Neural cell (in vitro differentiated cells): ENCODE measurements at regions not wholly inside any gene's neighbourhood (a gene's known extent, or its start where the extent isn't known, plus 50 kb on each side); places are given as distances from the start of the nearest gene placed in this dataset.
"Not testable (repeated sequence)": the region's sequence is repeated elsewhere in the genome, so short reads cannot be mapped to it uniquely, and the experiment has no call there.

Experiments used
- H2AFZ ChIP-seq: fragments of 200-600, 300-800 bp; sonication (generic), shearing (Covaris generic); 2 replicates; pipeline ENCODE4 v1.6.0; 2014; ENCODE audit warnings: low read depth, mild to moderate bottlenecking, antibody characterized with exemption, low read length, moderate library complexity
- H3F3A ChIP-seq: fragments of 200-600 bp; shearing (Covaris generic); 2 replicates; pipeline ENCODE4 v1.6.1; 2016; ENCODE audit warnings: mild to moderate bottlenecking, moderate library complexity, mixed read lengths, antibody characterized with exemption, low read length; ENCODE audit not compliant: insufficient read depth, poor library complexity, severe bottlenecking
- H3K27ac ChIP-seq: fragments of 200-600, 300-800 bp; sonication (generic), shearing (Covaris generic); 2 replicates; pipeline ENCODE4 v1.5.1; 2014; ENCODE audit warnings: mild to moderate bottlenecking, low read length, moderate library complexity
- H3K27me3 ChIP-seq: fragments of 300-800, 200-600 bp; sonication (generic), shearing (Covaris generic); 2 replicates; pipeline ENCODE4 v1.6.0; 2014; ENCODE audit warnings: mild to moderate bottlenecking, low read depth, low read length, moderate library complexity; ENCODE audit not compliant: insufficient read depth
- H3K36me3 ChIP-seq: fragments of 300-800, 200-600 bp; sonication (generic), shearing (Covaris generic); 2 replicates; pipeline ENCODE4 v1.5.1; 2014; ENCODE audit warnings: mild to moderate bottlenecking, antibody characterized with exemption, low read length, moderate library complexity; ENCODE audit not compliant: insufficient read depth
- H3K4me2 ChIP-seq: fragments of 300-800, 200-600 bp; sonication (generic), shearing (Covaris generic); 2 replicates; pipeline ENCODE4 v1.6.0; 2014; ENCODE audit warnings: mild to moderate bottlenecking, low read length
- H3K4me3 ChIP-seq: fragments of 300-800, 200-600 bp; sonication (generic), shearing (Covaris generic); 2 replicates; pipeline ENCODE4 v1.5.1; 2014; ENCODE audit warnings: mild to moderate bottlenecking, low read length, moderate library complexity
- H3K79me2 ChIP-seq: fragments of 200-600 bp; shearing (Covaris generic); replicated peaks from 2 replicates; pipeline ENCODE4 v1.6.0; 2014; ENCODE audit warnings: mild to moderate bottlenecking, low read length, moderate library complexity; ENCODE audit not compliant: insufficient read depth
- H3K9ac ChIP-seq: fragments of 300-800, 200-600 bp; sonication (generic), shearing (Covaris generic); 2 replicates; pipeline ENCODE4 v1.6.1; 2016; ENCODE audit warnings: mild to moderate bottlenecking, low read length, mixed read lengths
- H3K9me2 ChIP-seq: fragments of 200-600 bp; shearing (Covaris generic); 2 replicates; pipeline ENCODE4 v1.6.1; 2016; ENCODE audit warnings: mild to moderate bottlenecking, low read length, mixed read lengths; ENCODE audit not compliant: insufficient read depth
- H3K9me3 ChIP-seq: fragments of 200-600, 300-800 bp; sonication (generic), shearing (Covaris generic); 2 replicates; pipeline ENCODE4 v1.6.1; 2016; ENCODE audit warnings: mild to moderate bottlenecking, mixed run types, low read length, moderate library complexity, mixed read lengths
- H4K20me1 ChIP-seq: fragments of 200-600 bp; shearing (Covaris generic); 2 replicates; pipeline ENCODE4 v1.6.1; 2016; ENCODE audit warnings: mild to moderate bottlenecking, mixed run types; ENCODE audit not compliant: insufficient read depth
- CTCF ChIP-seq: fragments of 450-650 bp; IDR thresholded peaks from 2 replicates; pipeline ENCODE4 v1.5.1; 2014; ENCODE audit warnings: antibody characterized with exemption, mild to moderate bottlenecking, moderate library complexity; ENCODE audit not compliant: poor library complexity, severe bottlenecking
- EP300 ChIP-seq: fragments of 450-650 bp; conservative IDR thresholded peaks from 2 replicates; pipeline ENCODE4 v1.6.1; 2014; ENCODE audit warnings: antibody characterized with exemption, mild to moderate bottlenecking, moderate library complexity; ENCODE audit not compliant: poor library complexity, severe bottlenecking
- EZH2 ChIP-seq: fragments of 200-600, 300-800 bp; shearing (Covaris generic), sonication (generic); IDR thresholded peaks from 2 replicates; pipeline ENCODE4 v1.6.1; 2014; ENCODE audit warnings: antibody characterized with exemption, low read length, borderline replicate concordance, mild to moderate bottlenecking; ENCODE audit not compliant: insufficient read depth, poor library complexity, severe bottlenecking
- MXI1 ChIP-seq: fragments of 450-650 bp; conservative IDR thresholded peaks from 2 replicates; pipeline ENCODE4 v1.6.1; 2014; ENCODE audit warnings: antibody characterized with exemption, mild to moderate bottlenecking; ENCODE audit not compliant: poor library complexity, severe bottlenecking
- POLR2AphosphoS5 ChIP-seq: IDR thresholded peaks from 2 replicates; pipeline ENCODE4 v1.6.1; 2012
- RAD21 ChIP-seq: fragments of 450-650 bp; conservative IDR thresholded peaks from 2 replicates; pipeline ENCODE4 v1.6.1; 2014; ENCODE audit warnings: antibody characterized with exemption, mild to moderate bottlenecking, moderate library complexity
- REST ChIP-seq: IDR thresholded peaks from 2 replicates; pipeline ENCODE4 v1.6.1; 2012; ENCODE audit warnings: borderline replicate concordance
- SMC3 ChIP-seq: fragments of 450-650 bp; conservative IDR thresholded peaks from 2 replicates; pipeline ENCODE4 v1.6.1; 2014; ENCODE audit warnings: antibody characterized with exemption, mild to moderate bottlenecking, moderate library complexity; ENCODE audit not compliant: poor library complexity
- TAF1 ChIP-seq: IDR thresholded peaks from 2 replicates; pipeline ENCODE4 v1.6.1; 2012; ENCODE audit warnings: low read depth

GRCh38 chr12:38166225-38166624, 150.3 kb upstream of the ALG10B start:
- H3K4me3 ChIP-seq, result no peak overlapping the region
- no peaks in the 10 kb centered on the region for H3F3A ChIP-seq
- TF ChIP-seq REST, result no peak
- TF ChIP-seq SMC3, result no peak
- TF ChIP-seq EP300, result no peak
- no peak for TF ChIP-seq CTCF
- no peak for TF ChIP-seq POLR2AphosphoS5
- no peak for TF ChIP-seq EZH2
- TF ChIP-seq TAF1, result no peak
- TF ChIP-seq RAD21, result no peak
- no peak for TF ChIP-seq MXI1
- no peak overlapping the region for H3K4me2 ChIP-seq
- no peak overlapping the region for H3K27ac ChIP-seq
- H3K9me2 ChIP-seq, result no peaks in the 10 kb centered on the region
- H4K20me1 ChIP-seq, result no peaks in the 10 kb centered on the region
- no peak overlapping the region for H2AFZ ChIP-seq
- H3K27me3 ChIP-seq, result no peaks in the 10 kb centered on the region
- H3K36me3 ChIP-seq, result no peaks in the 10 kb centered on the region
- peaks cover 5% of the 10 kb centered on the region for H3K9me3 ChIP-seq
- no peaks in the 10 kb centered on the region for H3K79me2 ChIP-seq
- no peak overlapping the region for H3K9ac ChIP-seq

- Histone ChIP-seq H3K9ac (no peak overlapping the region), H3K9me2 (no peaks in the 10 kb centered on the region), H2AFZ (no peak overlapping the region), H3K79me2 (no peaks in the 10 kb centered on the region), H3K4me3 (no peak overlapping the region), H3K27me3 (no peaks in the 10 kb centered on the region), H3K9me3 (peaks cover 7% of the 10 kb centered on the region), H3F3A (no peaks in the 10 kb centered on the region), H3K4me2 (no peak overlapping the region), H3K36me3 (no peaks in the 10 kb centered on the region), H4K20me1 (no peaks in the 10 kb centered on the region), H3K27ac (no peak overlapping the region)
- TF ChIP-seq EP300 (no peak), REST (no peak), EZH2 (no peak), MXI1 (no peak), CTCF (no peak), SMC3 (no peak), TAF1 (no peak), RAD21 (no peak), POLR2AphosphoS5 (no peak)
Measured at GRCh38 chr12:38175538-38175937, 141.0 kb upstream of the ALG10B start.

- H3K4me2 ChIP-seq, H4K20me1 ChIP-seq, H3K79me2 ChIP-seq, H2AFZ ChIP-seq, H3K27ac ChIP-seq, H3K9ac ChIP-seq, H3K9me3 ChIP-seq, H3F3A ChIP-seq, H3K36me3 ChIP-seq, H3K4me3 ChIP-seq, H3K27me3 ChIP-seq, H3K9me2 ChIP-seq: not testable (repeated sequence)
Measured at GRCh38 chr12:38183617-38184016, 133.0 kb upstream of the ALG10B start.
